ENCODE measurements at regions not wholly inside any gene's neighbourhood (a gene's known extent, or its start where the extent isn't known, plus 50 kb on each side); places are given as distances from the start of the nearest gene placed in this dataset.
"Not testable (repeated sequence)": the region's sequence is repeated elsewhere in the genome, so short reads cannot be mapped to it uniquely, and the experiment has no call there.

- no peak for DNase-seq (ENCODE audit: low spot score)
Observed at GRCh38 chr14:48035836-48036235, 360.4 kb upstream of the MDGA2 start.

DNA sequence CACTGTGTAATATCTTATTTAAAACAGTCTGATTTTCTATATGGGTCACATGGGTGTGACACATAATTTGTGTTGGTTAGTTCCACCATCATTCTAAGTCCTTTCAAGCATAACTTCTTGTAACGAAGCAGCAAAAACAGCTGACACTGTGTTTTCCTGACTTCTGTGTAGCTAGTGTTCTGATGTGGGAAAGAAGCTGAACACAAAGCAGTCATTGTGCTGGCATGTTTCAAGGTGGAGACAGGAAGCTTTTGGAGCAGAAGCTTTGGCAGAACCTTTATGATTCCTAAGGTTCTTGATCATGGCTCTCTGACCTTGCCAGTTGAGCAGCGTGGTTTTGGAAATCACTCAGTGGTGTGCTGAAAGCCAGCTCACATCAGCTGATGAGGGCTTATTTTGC is 351.7 kb upstream of the MDGA2 start:
- no peak for DNase-seq (ENCODE audit: low spot score)

DNA sequence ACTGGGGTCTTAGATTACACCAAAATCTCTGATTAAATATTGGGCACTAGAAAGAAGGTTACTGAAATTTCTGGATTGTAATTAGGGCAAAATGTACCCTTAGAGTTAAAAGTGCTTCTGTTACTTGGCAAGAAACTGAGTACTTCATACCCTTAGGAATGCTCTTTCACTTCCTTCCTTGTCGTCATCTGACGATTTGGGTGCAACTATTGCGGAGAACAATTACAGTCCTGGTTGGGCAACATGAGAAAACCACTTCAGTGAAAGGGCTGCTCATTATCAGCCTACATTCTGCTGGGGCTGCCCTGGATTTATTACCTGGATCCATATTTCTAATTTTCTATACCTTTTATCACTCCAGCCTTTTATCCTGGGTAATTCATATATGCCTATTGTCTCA is 348.5 kb upstream of the MDGA2 start:
- DNase-seq (ENCODE audit: low spot score): no peak

GRCh38 chr14:48011484-48011883 is 336.1 kb upstream of the MDGA2 start:
- not testable (repeated sequence) for DNase-seq (ENCODE audit: low spot score)

GRCh38 chr14:48008646-48009045 is 333.2 kb upstream of the MDGA2 start:
- no peak for DNase-seq (ENCODE audit: low spot score)

GRCh38 chr14:48005986-48006385 is 330.6 kb upstream of the MDGA2 start:
- no peak for DNase-seq (ENCODE audit: low spot score)

- DNase-seq (ENCODE audit: low spot score): no peak
Observed at GRCh38 chr14:47993883-47994282, 318.5 kb upstream of the MDGA2 start.

GRCh38 chr14:47988175-47988574 is 312.8 kb upstream of the MDGA2 start:
- no peak for DNase-seq (ENCODE audit: low spot score)

- DNase-seq (ENCODE audit: low spot score): no peak
Observed at GRCh38 chr14:47978871-47979270, 303.5 kb upstream of the MDGA2 start.

GRCh38 chr14:47976139-47976538 is 300.7 kb upstream of the MDGA2 start:
- no peak for DNase-seq (ENCODE audit: low spot score)

DNA sequence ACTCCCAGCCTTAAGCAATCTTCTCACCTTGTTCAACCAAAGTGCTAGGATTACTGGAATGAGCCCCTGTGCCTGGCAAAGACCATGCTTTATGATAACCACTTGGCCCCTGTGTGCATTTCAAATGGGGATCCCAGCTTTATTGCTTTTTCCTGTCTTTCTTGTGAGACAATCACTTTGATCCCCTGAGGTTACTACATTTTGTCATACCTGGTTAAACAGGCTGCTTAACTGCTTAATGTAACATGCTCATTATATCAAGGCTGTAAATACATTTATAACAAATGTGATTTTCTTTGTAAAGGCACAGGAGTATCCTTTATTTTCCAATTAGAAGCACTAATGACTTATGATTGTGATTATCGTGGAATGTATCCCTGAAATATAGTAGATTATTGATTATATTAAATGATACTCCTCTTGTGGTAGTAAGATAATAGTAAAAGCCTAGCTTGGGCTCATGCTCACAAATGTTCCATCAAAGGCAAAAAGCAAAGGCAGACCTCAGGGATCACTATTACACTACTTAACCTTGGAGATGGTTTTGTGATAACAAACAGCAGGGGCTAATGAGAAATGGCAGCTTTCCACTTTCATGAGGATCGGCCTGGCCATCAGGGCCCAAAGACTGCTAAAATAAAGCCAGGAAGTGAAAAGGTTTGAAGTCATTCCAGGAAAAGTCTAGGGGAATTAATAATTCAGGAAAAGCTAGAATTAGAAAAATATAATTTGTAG is 290.8 kb upstream of the MDGA2 start:
- no peak for DNase-seq (ENCODE audit: low spot score)

DNA sequence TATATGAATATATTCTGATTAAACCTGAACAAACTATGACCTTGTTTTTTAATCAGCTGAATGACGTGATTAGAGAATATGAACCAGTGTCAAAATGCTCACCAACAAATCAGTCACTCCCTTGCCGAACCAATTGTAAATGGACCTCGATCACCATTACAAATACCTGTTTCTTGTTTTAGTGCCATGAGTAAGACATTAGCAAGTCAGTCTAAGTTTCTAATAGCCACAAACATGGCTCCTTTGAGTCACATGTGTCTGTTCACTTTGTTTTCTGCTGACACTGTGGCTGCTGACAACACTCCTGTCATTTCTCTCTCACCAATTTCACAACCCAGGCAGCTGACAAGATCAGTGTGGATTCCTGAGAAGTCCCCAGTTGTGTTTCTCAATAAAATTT is 286.2 kb upstream of the MDGA2 start:
- no peak for DNase-seq (ENCODE audit: low spot score)

DNA sequence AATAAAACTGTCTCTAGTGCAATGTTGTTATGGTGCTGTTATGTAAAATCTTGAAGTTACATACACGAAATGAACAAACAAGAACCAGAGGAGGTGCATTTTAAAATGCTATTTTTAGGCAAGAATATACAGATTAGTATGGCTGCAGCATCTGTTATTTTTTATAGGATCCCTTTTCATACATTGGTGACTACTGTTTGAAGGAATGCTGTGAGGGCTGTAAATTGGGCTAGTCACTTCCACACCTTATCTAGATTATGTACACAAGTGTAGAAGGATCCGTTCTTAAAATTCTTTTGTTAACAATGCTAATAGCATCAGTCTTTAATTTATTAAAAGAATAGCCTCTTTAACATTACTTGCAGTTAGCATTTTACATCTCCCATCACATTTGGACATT is 284.3 kb upstream of the MDGA2 start:
- no peak for DNase-seq (ENCODE audit: low spot score)

GRCh38 chr14:47949006-47949405 is 273.6 kb upstream of the MDGA2 start:
- DNase-seq (ENCODE audit: low spot score): no peak

DNA sequence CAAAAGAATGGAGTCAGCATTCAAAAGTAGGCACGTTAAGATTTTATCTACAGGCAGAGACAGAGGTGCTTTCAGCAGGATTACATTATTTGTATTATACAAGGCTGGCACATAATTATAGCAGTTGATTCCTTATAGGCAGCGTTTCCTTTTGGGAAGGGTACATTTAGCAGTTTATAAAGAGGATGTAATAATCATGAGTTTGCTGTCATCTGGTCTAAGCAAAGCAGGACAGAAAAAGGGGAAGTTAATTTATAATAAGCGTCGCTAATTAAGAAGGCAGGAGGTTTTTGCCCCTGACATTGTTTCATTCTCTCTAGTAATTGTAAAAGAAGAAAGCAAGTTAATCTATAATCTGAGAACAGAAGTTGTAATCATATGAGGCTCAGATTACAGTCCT is 259.9 kb upstream of the MDGA2 start:
- no peak for DNase-seq (ENCODE audit: low spot score)

DNA sequence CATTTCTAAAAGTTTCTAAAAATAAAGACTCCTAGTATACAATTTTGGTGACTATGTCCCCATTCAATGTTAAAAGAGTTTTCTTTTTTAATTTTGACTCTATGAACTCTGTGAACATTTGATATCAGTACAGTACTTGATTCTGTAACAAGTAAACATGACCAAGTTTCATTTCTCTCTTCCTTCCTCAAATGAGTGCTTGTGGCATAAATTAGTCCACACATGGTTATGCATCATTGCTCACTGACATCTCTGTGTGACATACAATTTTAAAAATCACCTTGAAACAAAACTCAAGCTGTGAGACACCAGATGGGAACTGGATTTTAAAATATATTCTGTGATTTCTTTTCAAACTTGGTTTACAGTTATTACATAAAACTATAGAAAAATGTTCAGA is 253.9 kb upstream of the MDGA2 start:
- no peak for DNase-seq (ENCODE audit: low spot score)

- no peak for DNase-seq (ENCODE audit: low spot score)
Observed at GRCh38 chr14:47921133-47921532, 245.7 kb upstream of the MDGA2 start.

DNA sequence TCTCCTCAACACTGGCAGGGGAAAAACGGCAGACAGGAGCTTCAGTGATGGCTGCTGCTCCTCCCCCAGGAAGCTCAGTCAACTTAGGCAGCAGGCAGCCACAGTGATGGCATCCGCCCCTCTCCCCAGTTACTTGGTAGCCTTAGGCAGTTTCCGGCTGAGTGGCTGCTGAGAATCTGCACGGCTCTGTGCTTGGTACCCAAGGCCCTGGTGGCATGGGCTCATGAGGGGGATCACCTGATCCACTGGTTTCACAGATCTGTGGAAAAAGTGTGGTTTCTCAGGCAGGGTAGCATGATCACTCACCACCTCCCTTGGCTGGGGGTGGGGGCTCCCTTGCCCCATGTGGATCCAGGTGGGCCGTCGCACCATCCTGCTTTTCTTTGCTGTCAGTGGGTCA is 244.6 kb upstream of the MDGA2 start:
- DNase-seq (ENCODE audit: low spot score): peak; percentile 55

- no peak for DNase-seq (ENCODE audit: low spot score)
Observed at GRCh38 chr14:47919334-47919846, 244.0 kb upstream of the MDGA2 start.

GRCh38 chr14:47917344-47917954 is 242.0 kb upstream of the MDGA2 start:
- no peak for DNase-seq (ENCODE audit: low spot score)

DNA sequence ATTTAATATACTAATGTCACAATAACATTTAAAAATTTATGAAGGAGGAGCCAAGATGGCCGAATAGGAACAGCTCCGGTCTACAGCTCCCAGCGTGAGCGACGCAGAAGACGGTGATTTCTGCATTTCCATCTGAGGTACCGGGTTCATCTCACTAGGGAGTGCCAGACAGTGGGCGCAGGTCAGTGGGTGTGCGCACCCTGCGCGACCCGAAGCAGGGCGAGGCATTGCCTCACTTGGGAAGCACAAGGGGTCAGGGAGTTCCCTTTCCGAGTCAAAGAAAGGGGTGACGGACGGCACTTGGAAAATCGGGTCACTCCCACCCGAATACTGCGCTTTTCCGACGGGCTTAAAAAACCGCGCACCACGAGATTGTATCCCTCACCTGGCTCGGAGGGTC is 225.7 kb upstream of the MDGA2 start:
- DNase-seq (ENCODE audit: low spot score): not testable (repeated sequence)

DNA sequence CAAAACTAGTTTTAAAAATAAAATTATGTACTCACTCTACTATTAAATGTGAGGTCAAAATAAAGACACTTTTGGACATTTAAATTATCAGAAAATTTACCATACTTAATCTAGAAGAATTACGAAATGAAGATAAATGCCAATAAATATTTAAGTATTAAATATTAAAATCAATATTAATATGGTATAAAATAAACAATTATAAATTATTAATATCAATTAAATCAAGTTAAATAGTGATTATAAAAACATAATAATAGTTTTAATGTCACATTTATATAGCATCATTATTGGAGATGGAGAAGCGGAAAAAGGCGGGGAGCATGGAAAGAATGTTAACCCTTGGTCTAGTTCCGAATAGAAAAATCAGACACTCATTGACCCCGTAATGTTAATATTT is 224.3 kb upstream of the MDGA2 start:
- DNase-seq (ENCODE audit: low spot score): no peak

DNA sequence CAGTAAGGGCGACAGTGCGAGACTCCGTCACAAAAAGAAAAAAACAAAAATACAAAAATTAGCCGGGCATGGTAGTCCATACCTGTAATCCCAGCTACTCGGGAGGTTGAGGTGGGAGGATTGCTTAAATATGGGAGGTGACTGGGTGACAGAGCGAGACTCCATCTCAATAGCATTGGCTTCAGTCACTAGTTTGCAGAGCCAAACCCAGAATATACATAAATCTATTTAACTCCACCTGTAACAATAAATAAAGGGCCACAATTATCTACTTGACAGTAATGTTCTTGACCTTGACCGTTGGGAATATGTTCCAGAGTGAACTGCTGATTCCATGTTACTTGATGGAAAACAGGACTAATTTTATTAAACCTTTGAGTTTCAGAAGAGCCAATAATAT is 198.9 kb upstream of the MDGA2 start:
- DNase-seq (ENCODE audit: low spot score): no peak

DNA sequence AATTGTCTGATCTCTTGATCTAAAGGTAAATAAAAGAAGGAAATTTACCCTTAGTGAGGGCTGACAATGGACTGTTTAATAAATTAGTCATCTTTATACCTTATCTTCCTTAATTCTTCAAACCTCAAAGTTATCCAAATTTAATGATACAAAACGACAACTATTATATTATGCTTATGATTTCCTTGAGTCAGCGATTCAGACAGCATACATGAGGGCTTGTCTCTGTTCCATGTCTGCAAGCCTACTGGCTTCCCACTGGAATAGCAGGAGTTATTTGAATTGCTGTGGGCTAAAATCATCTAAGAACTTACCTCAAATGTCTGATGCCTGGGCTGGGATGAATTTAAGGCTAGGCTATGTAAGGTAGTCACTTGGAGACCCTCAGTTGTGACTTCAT is 197.2 kb upstream of the MDGA2 start:
- no peak for DNase-seq (ENCODE audit: low spot score)

All from left forelimb (tissue), 1 donor.